ENCODE measurements at regions not wholly inside any gene's neighbourhood (a gene's known extent, or its start where the extent isn't known, plus 50 kb on each side); places are given as distances from the start of the nearest gene placed in this dataset.
"Not testable (repeated sequence)": the region's sequence is repeated elsewhere in the genome, so short reads cannot be mapped to it uniquely, and the experiment has no call there.

DNA sequence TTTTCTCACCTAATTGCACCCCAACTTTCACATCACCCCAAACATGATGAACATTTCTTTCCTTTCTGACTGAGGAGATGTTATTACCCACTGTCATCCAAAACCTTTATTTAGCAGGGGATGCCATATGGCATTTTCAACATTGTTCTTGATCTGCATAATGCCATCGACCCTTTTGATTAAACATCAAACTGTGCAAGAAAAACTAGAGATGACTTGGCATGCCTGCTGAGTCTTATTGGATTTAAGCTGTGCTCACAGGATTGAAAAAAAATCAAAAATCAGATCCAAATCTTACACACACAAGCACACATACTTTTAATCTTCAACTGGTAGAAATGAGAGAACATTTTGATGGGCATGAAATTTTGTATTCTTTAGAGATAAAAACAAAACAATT is 536.0 kb downstream of the TMX3 start:
- DNase-seq (ENCODE audit: low read depth), result no peak
- no peak overlapping the region for H3K4me3 ChIP-seq (ENCODE audit: low read depth, low read length)
- TF ChIP-seq, protein P1, sequence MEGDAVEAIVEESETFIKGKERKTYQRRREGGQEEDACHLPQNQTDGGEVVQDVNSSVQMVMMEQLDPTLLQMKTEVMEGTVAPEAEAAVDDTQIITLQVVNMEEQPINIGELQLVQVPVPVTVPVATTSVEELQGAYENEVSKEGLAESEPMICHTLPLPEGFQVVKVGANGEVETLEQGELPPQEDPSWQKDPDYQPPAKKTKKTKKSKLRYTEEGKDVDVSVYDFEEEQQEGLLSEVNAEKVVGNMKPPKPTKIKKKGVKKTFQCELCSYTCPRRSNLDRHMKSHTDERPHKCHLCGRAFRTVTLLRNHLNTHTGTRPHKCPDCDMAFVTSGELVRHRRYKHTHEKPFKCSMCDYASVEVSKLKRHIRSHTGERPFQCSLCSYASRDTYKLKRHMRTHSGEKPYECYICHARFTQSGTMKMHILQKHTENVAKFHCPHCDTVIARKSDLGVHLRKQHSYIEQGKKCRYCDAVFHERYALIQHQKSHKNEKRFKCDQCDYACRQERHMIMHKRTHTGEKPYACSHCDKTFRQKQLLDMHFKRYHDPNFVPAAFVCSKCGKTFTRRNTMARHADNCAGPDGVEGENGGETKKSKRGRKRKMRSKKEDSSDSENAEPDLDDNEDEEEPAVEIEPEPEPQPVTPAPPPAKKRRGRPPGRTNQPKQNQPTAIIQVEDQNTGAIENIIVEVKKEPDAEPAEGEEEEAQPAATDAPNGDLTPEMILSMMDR (IDR thresholded peaks at IDR 0.05; ENCODE audit: control insufficient read depth, extremely low read depth, insufficient read depth), result no peak

DNA sequence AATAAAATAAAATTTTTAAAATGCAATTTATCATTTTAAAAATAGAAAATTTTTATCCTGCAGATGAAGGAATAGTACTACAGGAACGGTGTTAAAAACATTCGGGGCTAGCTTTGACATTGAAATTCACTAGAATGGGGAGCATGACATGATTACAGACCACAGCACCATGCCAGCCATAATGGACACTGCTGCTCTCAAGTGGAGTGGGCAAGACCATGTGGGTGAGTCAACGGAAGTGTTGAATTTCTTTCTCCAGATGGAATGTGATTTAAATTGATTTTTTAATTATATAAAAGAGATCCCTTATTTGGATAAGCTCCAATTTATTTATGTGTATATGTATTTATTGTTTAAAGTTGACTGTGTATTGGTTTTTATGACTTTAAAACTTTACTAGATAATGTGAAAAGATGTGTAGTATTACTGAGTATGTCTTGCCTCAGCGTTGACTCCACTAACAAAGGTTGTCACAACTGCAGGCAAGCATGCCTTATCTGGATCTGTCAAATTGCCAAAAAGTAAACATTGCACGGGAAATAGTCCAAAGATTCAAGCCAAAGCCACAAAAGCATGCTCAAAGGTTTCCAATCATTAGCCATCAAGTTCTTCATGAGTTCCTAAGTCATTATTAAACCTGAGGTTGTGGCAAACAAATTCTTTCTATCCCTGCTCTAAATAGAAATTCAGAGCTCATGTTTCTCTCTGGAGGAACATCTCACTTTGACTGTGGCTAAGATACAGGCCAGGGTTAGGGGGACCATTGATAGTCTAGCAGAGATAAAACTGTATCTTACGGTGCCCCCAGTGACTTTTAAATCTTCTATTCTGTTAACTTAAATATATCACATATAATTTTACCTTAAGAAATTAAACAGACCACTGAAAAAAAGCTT is 536.9 kb downstream of the TMX3 start:
- TF ChIP-seq, protein P1 (IDR thresholded peaks at IDR 0.05; ENCODE audit: control insufficient read depth, extremely low read depth, insufficient read depth), result no peak
- peak; percentile 95 for DNase-seq (ENCODE audit: low read depth)

DNA sequence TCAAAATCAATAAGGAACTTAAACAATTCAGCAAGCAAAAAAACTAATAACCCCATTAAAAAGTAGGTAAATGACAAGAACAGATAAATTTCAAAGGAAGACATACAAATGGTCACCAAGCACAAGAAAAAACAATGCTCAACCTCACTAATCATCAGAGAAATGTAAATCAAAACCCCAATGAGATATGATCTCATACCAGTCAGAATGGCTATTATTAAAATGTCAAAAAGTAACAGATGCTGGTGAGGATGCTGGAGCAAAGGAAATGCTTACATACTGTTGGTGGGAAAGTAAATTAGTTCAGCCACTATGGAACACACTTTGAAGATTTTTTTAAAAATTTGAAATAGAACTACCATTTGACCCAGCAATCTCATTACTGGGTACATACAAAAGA is 538.0 kb downstream of the TMX3 start:
- no peak for DNase-seq (ENCODE audit: low read depth)
- no peak overlapping the region for H3K4me3 ChIP-seq (ENCODE audit: low read depth, low read length)
- TF ChIP-seq, protein P1 (IDR thresholded peaks at IDR 0.05; ENCODE audit: control insufficient read depth, extremely low read depth, insufficient read depth), result no peak

More for the DNA sequence above, 536.9 kb downstream of the TMX3 start:
- H3K4me3 ChIP-seq (ENCODE audit: low read depth, low read length), result no peak overlapping the region

DNA sequence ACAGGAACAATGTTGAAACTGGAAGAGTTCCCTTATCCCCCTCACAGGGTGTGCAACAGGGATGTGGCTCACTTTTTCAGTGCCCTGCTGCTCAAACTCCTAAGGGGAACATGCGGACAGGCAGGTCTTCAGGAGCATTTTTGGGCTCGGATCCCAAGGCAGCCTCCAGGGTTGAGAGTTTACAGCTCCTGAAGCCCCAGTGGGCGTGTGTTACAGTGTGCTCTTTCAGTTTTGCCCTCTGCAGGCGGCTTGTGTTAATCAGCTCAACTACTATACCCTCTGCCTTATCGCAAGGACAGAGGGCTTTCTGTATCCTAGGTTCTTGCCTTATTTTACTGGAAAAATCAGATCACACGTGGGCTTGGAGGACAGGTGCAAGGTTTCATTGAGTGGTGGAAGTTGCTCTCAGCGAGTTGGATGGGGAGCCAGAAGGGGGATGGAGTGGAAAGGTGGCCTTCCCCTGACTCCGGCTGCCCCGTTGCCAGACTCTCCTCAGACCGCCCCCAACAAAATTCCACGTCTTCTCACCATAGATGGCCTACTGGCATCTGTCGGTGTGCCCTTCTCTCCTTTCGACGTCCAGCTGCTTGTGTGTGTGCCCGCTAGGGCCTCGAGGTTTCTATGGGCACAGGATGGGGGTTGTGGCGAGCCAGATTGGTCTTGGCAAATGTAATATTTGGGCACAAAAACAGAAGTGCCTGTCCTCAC is 541.9 kb downstream of the TMX3 start:
- no peak overlapping the region for H3K4me3 ChIP-seq (ENCODE audit: low read depth, low read length)
- TF ChIP-seq, protein P1 (IDR thresholded peaks at IDR 0.05; ENCODE audit: control insufficient read depth, extremely low read depth, insufficient read depth), result no peak
- no peak for DNase-seq (ENCODE audit: low read depth)

DNA sequence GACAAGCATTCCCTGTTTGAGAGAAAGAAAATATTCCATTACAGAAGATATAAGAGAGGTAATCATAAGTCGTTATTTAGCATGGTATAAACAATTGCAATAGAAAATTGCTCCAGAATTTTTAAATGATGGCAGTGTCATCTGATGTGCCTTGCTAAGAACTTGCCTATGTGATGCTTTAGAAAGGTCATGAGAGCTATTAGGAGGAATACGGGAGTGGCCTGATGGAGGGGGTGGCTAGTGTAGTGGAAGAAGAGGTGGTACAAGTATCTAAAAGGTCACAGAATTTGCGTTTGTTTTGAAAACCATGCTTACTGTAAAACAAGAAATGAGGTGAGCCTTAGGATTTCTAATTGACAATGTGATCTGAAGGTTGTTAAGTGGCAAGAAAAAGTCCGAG is 550.0 kb downstream of the TMX3 start:
- TF ChIP-seq, protein P1 (IDR thresholded peaks at IDR 0.05; ENCODE audit: control insufficient read depth, extremely low read depth, insufficient read depth), result no peak
- DNase-seq (ENCODE audit: low read depth), result no peak
- H3K4me3 ChIP-seq (ENCODE audit: low read depth, low read length), result no peak overlapping the region

DNA sequence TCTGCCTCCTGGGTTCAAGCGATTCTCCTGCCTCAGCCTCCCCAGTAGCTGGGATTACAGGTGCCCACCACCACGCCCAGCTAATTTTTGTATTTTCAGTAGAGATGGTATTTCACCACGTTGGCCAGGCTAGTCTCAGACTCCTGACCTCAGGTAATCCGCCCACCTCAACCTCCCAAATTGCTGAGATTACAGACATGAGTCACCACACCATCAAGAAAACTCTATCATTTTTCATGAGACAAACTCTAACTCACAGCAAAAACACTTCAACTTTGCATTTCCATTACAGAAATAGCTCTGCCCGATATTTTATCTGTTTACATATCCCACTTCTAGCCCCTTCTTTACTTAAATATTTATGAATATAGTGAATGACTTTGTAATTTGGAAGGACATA is 561.1 kb downstream of the TMX3 start:
- not testable (repeated sequence) for DNase-seq (ENCODE audit: low read depth); H3K4me3 ChIP-seq (ENCODE audit: low read depth, low read length)

DNA sequence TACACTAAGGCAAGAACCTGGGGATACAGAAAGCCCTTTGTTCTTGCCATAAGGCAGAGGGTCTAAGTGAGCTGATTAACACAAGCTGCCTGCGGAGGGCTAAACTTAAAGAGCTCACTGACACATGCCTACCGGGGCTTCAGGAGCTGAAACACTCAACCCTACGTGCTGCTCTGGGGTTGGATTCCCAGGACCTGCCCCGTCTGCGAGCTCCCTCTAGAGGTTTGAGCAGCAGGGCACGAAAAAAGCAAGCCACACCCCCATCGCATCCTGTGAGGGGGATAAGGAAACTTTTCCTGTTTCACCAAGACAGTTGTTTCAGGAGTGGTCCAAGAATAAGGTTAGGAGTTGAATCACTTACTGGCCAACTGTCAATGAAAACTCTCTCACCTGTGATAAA is 562.1 kb downstream of the TMX3 start:
- no peak for DNase-seq (ENCODE audit: low read depth)
- H3K4me3 ChIP-seq (ENCODE audit: low read depth, low read length), result no peak overlapping the region
- TF ChIP-seq, protein P1 (IDR thresholded peaks at IDR 0.05; ENCODE audit: control insufficient read depth, extremely low read depth, insufficient read depth), result no peak
